NCI-H2227 (cell line): ENCODE measurements at regions not wholly inside any gene's neighbourhood (a gene's known extent, or its start where the extent isn't known, plus 50 kb on each side); places are given as distances from the start of the nearest gene placed in this dataset.

Source experiments
- DNase-seq: peaks from one replicate; lab custom pipeline; 2025; ENCODE audit not compliant: unreplicated experiment; lab: John Stamatoyannopoulos, UW

GRCh38 chr13:65091031-65091430 is 2139.1 kb downstream of the PCDH9 start:
- DNase-seq: no peak

- DNase-seq: no peak
These were observed 2139.9 kb downstream of the PCDH9 start for GRCh38 chr13:65090186-65090585.

GRCh38 chr13:65088906-65089305 is 2141.2 kb downstream of the PCDH9 start:
- DNase-seq: no peak

DNA sequence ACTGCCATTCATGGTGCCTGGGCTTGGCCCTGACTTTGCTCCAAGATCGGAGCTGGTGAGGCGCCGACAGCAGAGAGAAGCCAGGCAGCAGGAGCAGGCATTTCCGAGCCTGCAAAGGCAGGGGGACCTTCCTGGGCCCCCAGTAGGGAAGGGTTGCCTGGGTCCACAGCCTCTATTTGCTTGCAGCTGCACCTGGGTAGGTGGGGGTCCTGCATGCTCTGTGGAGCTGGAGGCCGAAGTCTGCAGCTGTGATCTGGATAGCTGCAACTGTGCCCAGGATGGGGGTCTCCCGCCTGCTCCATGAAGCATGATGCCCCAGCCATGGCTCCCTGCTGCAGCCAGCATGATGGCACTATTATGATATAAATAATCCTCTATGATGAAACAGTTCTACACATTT is 2144.2 kb downstream of the PCDH9 start:
- DNase-seq: no peak

- DNase-seq: no peak
These were observed 2155.9 kb downstream of the PCDH9 start for GRCh38 chr13:65074248-65074647.

DNA sequence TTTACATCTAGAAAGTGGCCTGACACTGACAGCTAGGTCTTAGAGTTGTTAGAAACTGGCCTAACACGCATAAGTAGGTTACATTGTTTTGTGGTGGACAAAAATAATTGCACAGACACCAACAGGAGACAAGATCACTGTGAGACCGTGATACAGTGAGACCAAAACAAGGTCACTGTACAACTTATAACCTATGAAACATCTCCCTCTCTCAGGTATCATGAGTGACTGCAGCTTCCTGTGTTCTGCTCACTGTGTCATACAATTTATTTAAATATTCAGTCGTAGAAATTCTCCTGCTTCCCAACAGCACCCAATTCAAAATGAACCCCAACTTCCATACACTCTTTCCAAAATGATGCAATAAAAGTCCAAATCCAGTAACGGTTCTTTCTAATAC is 2165.2 kb downstream of the PCDH9 start:
- DNase-seq: no peak

- DNase-seq: no peak
These were observed 2166.4 kb downstream of the PCDH9 start for GRCh38 chr13:65063753-65064152.

DNA sequence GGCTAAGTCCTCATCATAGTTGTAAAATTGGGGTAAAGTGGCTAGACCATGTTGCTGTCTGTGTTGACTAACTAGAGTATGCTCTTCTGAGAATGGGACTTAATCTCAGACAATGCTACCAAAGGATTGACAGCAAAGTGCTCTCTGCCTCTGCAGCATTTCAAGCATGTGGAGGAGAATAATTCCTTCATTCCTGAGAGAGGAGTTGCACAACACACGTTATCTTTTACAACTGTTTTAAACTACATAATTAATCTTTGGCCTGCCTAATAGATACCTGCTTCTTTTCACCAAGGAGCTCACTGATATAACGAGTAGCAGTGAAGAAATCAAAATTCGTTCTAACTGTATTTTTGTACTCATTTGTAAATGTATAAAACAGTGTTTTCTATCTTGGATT is 2172.2 kb downstream of the PCDH9 start:
- DNase-seq: no peak

DNA sequence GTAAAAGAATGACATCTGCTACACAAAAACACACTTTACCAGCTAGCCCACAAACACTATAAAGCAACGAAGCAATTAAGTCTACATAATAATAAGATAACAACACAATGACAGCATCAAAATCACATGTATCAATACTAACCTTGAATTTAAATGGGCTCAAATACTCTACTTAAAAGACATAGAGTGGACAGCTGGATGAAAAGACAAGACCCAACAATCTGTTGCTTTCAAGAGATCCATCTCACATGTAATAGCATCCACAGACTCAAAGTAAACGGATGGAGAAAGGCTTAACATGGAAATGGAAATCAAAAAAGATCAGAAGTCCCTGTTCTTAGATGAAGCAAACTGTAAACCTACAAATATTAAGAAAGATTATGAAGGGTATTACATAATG is 2175.9 kb downstream of the PCDH9 start:
- DNase-seq: no peak

GRCh38 chr13:65036999-65037398 is 2193.1 kb downstream of the PCDH9 start:
- DNase-seq: no peak

GRCh38 chr13:65035302-65035701 is 2194.8 kb downstream of the PCDH9 start:
- no peak for DNase-seq

DNA sequence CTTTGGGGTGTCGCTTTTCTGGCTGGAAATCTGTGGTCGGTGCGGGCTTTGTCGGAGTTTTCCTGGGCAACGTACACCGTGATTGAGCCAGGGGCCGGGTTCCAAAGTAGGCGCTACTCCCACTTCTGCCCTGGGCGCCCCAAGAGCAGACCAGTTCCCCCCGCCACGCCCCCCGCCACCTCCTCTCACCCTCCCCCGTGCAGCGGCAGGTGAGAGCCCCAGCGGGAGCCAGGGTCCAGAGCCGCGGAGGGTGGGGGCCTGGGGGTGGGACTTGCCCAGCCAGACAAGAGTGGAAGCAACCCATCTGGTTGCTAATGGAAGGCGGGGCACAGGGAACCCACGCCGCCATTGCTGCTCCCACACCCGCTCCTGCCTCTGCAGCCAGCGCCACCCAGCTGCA is 2195.9 kb downstream of the PCDH9 start:
- no peak for DNase-seq

GRCh38 chr13:65032825-65033224 is 2197.3 kb downstream of the PCDH9 start:
- DNase-seq: no peak

- no peak for DNase-seq
These were observed 2202.0 kb downstream of the PCDH9 start for GRCh38 chr13:65028101-65028500.

DNA sequence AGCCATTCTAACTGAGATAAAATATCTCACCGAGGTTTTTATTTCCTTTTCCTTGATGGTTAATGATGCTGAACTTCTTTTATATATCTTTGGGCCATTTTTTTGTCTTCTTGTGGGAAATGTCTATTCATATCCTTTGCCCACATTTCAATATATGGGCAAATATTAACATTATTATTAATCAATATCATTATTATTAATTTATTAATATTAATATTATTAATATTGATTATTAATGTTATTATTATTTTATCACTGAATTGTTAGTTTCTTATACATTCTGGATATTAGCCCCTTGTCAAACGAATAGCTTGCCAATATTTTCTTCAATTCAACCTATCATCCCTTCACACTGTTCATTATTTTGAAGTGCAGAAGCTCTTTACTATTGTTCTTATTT is 2203.6 kb downstream of the PCDH9 start:
- no peak for DNase-seq

- no peak for DNase-seq
These were observed 2218.8 kb downstream of the PCDH9 start for GRCh38 chr13:65011378-65011777.

DNA sequence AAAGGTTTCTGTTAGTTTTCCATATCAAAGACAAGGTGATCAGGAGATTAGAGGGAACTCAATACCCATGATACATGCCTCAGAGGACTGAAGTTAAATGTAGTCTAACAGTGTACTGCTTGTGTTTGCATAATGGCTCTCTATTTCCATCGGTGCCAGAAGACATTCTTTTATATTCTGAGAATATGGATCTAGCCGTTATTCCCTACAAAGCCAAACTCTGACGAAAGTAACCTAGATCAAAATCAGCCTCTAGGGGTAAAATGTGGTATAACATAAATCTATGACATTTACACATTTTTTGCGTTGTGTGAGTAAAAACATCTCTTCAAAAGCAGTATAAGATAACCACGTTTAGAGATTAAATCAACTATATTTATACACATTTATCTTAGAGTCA is 2232.7 kb downstream of the PCDH9 start:
- DNase-seq: no peak

GRCh38 chr13:64993514-64994164 is 2236.5 kb downstream of the PCDH9 start:
- DNase-seq: no peak

- no peak for DNase-seq
These were observed 2237.8 kb downstream of the PCDH9 start for GRCh38 chr13:64992314-64992713.

DNA sequence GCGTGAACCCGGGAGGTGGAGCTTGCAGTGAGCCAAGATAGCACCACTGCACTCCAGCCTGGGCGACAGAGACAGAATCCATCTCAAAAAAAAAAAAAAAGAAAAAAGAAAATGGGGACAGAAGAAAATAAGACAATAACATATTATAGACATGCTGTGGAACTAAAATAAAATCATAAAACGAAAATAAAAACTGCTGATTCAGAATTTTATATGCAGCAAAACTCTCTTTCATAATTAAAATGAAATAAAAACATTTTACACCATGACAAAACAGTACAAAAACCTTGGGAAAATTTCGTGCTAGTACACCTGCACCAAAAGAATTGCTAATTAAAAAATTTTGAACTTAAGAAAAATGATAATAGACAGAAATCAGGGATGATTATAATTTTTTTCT is 2245.1 kb downstream of the PCDH9 start:
- no peak for DNase-seq

- no peak for DNase-seq
These were observed 2267.7 kb downstream of the PCDH9 start for GRCh38 chr13:64962404-64962803.

DNA sequence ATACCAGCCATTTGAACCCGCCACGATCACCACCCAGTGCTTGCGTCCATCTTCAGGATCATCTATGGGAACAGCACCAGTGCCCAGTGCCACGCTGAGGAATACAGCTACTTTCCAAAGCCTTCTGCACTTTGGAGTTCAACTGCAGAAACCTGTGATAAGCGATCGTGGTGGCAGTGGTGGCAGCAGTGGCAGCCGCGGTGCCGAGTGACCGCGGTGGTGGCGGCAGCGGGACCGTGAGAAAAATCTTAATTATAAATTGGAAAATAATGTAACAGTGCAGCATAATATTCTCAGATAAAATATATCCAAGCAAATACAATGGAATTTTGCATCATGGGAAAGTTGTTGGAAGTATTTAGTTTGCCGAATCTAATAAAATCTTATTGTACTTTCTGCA is 2270.9 kb downstream of the PCDH9 start:
- no peak for DNase-seq

DNA sequence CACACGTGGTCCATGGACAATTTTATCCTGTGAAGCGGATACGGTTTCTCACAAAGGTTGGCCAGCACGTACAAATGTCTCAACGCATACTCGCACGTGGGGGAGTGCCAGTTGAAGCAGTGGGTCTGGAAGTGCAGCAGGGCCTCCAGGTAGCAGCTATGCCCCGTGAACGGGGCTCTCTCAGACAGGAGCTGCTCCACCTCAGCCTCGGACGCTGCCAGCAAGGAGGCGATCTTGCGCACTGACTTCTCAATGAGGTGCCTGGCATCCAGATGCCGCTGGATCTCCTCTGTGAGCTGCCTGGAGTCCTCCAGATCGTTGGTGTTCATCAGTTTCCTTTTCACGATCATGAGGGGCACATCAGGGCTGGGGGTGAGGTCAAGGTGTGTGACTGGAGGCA is 2272.0 kb downstream of the PCDH9 start:
- no peak for DNase-seq

DNA sequence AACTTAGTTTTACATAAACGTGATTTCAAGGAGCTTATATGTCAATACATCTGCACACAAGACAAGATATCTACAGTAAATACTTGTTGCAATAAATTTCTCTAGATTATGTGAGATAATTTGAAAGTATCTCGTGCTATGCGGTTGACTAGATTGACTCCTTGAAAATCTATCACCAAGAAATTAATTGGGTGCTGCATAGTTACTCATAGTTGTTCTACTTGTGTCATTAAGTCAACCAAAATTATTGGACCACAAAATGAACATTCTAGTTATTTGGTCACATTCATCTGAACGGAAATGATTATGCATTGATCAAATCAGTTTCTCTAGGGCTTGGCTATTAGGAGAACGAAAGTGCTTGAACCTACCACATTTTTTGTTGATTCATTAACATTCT is 2291.5 kb downstream of the PCDH9 start:
- DNase-seq: no peak
